Skeletal muscle satellite cell (primary cell): ENCODE measurements at regions not wholly inside any gene's neighbourhood (a gene's known extent, or its start where the extent isn't known, plus 50 kb on each side); places are given as distances from the start of the nearest gene placed in this dataset.

Experiments
- H3K27me3 ChIP-seq: 2 replicates; pipeline ENCODE4 v1.7.0; 2013; ENCODE audit warnings: low read length; ENCODE audit not compliant: control insufficient read depth, insufficient read depth
- H3K36me3 ChIP-seq: 2 replicates; pipeline ENCODE4 v1.7.0; 2013; ENCODE audit warnings: mild to moderate bottlenecking, control low read depth, low read length; ENCODE audit not compliant: insufficient read depth
- H3K4me1 ChIP-seq: 2 replicates; pipeline ENCODE4 v1.7.0; 2013; ENCODE audit warnings: low read length; ENCODE audit not compliant: control insufficient read depth, insufficient read depth
- H3K4me2 ChIP-seq: 2 replicates; pipeline ENCODE4 v1.7.0; 2013; ENCODE audit warnings: mild to moderate bottlenecking, low read length
- H3K4me3 ChIP-seq: 2 replicates; pipeline ENCODE4 v1.7.0; 2013; ENCODE audit warnings: low read length
- H3K9ac ChIP-seq: 2 replicates; pipeline ENCODE4 v1.7.0; 2013; ENCODE audit warnings: mild to moderate bottlenecking, low read depth, low read length, moderate library complexity
- H3K9me3 ChIP-seq: replicated peaks from 2 replicates; pipeline ENCODE4 v1.7.0; 2013; ENCODE audit warnings: mild to moderate bottlenecking, control low read depth, low read length

- Histone ChIP-seq H3K27me3 (no peaks in the 10 kb centered on the region), H3K4me1 (no peaks in the 10 kb centered on the region), H3K4me2 (no peak overlapping the region), H3K36me3 (no peaks in the 10 kb centered on the region), H3K9me3 (no peaks in the 10 kb centered on the region), H3K4me3 (no peak overlapping the region), H3K9ac (no peak overlapping the region)
Observed at GRCh38 chr2:66093371-66093770, 341.6 kb upstream of the MEIS1 start.

- Histone ChIP-seq H3K9ac (no peak overlapping the region), H3K4me1 (no peaks in the 10 kb centered on the region), H3K36me3 (no peaks in the 10 kb centered on the region), H3K9me3 (no peaks in the 10 kb centered on the region), H3K4me3 (no peak overlapping the region), H3K27me3 (no peaks in the 10 kb centered on the region), H3K4me2 (no peak overlapping the region)
Observed at GRCh38 chr2:66084948-66085590, 349.9 kb upstream of the MEIS1 start.

- no peak overlapping the region for H3K4me3 ChIP-seq
Observed at GRCh38 chr2:66082581-66082980, 352.3 kb upstream of the MEIS1 start.

DNA sequence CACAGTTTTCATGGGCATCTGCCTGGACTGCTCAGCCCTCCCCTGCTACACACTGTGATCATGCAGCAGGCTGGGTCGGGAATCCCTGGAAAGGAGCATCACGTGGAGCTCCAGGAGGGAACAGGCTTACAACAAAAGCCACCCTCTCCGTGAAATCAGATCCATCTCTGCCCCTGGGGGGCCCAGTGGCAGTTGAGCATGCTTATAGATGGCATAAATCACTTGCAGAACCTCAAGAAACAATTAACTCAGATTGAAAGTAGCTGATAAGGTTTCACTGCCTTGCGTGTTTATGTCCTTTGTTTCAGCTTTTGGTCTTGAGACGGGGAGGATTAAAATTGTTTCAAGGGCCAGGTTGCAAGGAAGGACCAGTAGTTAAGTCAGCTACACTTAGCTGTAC, 354.8 kb upstream of the MEIS1 start:
- Histone ChIP-seq H3K36me3 (no peaks in the 10 kb centered on the region), H3K27me3 (no peaks in the 10 kb centered on the region), H3K9me3 (no peaks in the 10 kb centered on the region), H3K4me2 (no peak overlapping the region), H3K4me3 (no peak overlapping the region), H3K4me1 (no peaks in the 10 kb centered on the region), H3K9ac (no peak overlapping the region)

More at GRCh38 chr2:66082581-66082980, 352.3 kb upstream of the MEIS1 start:
- H3K27me3 ChIP-seq: no peaks in the 10 kb centered on the region
- no peaks in the 10 kb centered on the region for H3K4me1 ChIP-seq
- H3K4me2 ChIP-seq: no peak overlapping the region
- no peaks in the 10 kb centered on the region for H3K9me3 ChIP-seq
- H3K36me3 ChIP-seq: no peaks in the 10 kb centered on the region
- no peak overlapping the region for H3K9ac ChIP-seq

DNA sequence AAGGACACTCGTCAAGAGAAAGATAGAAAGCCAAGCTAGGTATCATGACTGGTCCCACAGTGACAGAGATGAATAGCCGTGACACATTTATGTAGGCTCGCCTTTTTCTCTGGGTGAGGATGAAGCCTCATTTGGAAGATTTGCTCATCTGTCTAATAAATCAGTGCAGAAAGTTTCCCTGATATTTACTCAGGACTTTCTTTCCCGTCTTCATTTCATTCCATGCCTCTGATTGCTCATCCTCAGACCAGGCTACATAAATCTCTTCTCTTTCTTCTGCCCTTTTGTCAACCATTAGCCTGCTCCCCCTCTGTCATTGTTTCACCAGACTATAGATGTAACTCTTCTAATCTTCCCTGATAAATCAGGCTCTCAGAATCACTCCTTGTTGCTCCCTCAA, 361.8 kb upstream of the MEIS1 start:
- H3K4me2 ChIP-seq: no peak overlapping the region

GRCh38 chr2:66070721-66071602, 364.0 kb upstream of the MEIS1 start:
- no peaks in the 10 kb centered on the region for H3K27me3 ChIP-seq
- H3K9ac ChIP-seq: no peak overlapping the region
- no peak overlapping the region for H3K4me3 ChIP-seq
- no peak overlapping the region for H3K4me2 ChIP-seq
- H3K36me3 ChIP-seq: no peaks in the 10 kb centered on the region
- H3K9me3 ChIP-seq: no peaks in the 10 kb centered on the region
- no peaks in the 10 kb centered on the region for H3K4me1 ChIP-seq

More for the DNA sequence above, 361.8 kb upstream of the MEIS1 start:
- Histone ChIP-seq H3K9me3 (no peaks in the 10 kb centered on the region), H3K36me3 (no peaks in the 10 kb centered on the region), H3K9ac (no peak overlapping the region), H3K4me3 (no peak overlapping the region), H3K4me1 (no peaks in the 10 kb centered on the region), H3K27me3 (no peaks in the 10 kb centered on the region)

DNA sequence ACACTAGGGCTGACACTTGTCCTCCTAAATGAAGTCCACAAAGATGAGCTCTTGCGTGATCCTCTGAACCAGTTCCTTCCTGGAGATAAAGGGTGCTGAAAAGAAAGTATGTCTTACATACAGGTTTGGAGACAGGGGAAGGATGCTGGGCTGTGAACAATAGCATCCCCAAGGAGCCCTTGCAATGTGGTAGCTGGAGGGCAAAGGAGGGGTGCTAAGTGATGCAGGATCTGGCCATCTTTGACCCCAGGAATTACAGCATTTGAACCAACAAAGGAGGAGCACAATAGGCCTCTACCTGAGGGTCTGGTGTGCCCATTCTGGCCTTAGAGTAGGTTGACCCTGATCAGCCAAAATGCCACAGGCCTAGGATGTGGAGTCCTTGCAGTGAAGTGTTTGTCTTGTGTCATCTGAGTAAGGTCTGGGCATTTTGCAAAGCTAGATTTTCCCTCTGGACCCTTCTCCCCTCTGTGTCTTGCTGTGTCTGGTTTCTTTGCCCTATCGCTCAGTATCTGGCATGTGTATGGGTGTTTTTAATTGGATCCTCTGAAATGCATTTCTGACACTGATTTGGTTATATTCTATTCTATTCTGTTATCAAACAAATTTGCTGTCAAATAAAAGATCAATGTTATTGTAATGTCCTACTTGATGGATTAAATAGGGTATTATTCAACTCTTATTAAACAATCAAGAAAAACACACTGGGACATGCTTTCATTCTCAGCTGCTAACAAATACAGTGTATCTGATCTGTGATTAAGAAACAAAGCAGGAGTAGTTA, 364.8 kb upstream of the MEIS1 start:
- Histone ChIP-seq H3K27me3 (no peaks in the 10 kb centered on the region), H3K9ac (no peak overlapping the region), H3K9me3 (no peaks in the 10 kb centered on the region), H3K36me3 (no peaks in the 10 kb centered on the region), H3K4me3 (no peak overlapping the region), H3K4me2 (no peak overlapping the region), H3K4me1 (no peaks in the 10 kb centered on the region)

DNA sequence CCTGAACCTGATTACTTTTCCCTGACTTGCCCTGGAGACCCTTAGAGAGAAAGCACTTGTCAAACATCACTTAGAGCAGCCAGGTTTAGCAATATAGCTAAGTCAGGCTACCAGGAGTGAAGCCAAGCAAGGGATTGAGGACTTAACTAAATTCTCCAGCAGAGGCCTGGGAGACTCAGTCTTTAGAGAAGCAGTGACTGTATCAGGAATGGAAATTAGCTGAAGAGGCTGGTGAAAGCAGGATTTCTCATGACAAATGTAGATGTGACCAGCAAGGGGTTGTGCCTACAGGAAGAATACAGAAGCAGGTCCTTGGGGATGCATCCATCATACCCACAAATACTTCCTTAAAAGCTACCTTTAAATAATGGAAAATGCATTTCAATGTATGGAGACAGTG, 368.9 kb upstream of the MEIS1 start:
- H3K36me3 ChIP-seq: no peaks in the 10 kb centered on the region
- H3K4me1 ChIP-seq: no peaks in the 10 kb centered on the region
- H3K4me2 ChIP-seq: no peak overlapping the region
- no peak overlapping the region for H3K4me3 ChIP-seq
- H3K9ac ChIP-seq: no peak overlapping the region
- H3K9me3 ChIP-seq: no peaks in the 10 kb centered on the region
- no peaks in the 10 kb centered on the region for H3K27me3 ChIP-seq

DNA sequence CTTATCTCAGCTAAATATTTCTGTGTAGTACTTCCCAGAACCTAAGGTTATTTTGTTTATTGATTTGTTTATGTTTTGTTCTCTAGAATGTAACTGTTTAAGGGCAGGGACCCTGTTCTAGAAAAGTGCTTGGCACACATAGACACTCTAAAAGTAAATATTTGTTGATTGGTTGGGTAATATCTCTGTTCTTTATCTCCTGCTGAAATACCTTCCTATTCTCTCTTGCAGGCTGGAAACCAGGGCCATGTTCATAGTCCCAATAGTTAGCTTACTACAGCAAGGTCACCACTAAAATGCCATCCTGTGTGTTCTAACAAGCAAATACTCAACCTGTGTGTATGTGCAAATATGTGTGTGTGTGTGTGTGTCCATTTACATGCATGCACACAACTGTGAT, 375.6 kb upstream of the MEIS1 start:
- no peak overlapping the region for H3K9ac ChIP-seq
- H3K36me3 ChIP-seq: no peaks in the 10 kb centered on the region
- H3K9me3 ChIP-seq: no peaks in the 10 kb centered on the region
- H3K4me2 ChIP-seq: no peak overlapping the region
- H3K4me1 ChIP-seq: no peaks in the 10 kb centered on the region
- H3K4me3 ChIP-seq: no peak overlapping the region
- H3K27me3 ChIP-seq: no peaks in the 10 kb centered on the region

- no peaks in the 10 kb centered on the region for H3K36me3 ChIP-seq
- H3K27me3 ChIP-seq: no peaks in the 10 kb centered on the region
- H3K9ac ChIP-seq: no peak overlapping the region
Observed at GRCh38 chr2:66058675-66059074, 376.2 kb upstream of the MEIS1 start.

GRCh38 chr2:66057844-66058243, 377.1 kb upstream of the MEIS1 start:
- no peak overlapping the region for H3K4me3 ChIP-seq
- no peaks in the 10 kb centered on the region for H3K27me3 ChIP-seq
- H3K36me3 ChIP-seq: no peaks in the 10 kb centered on the region
- no peaks in the 10 kb centered on the region for H3K4me1 ChIP-seq
- H3K9ac ChIP-seq: no peak overlapping the region
- H3K4me2 ChIP-seq: no peak overlapping the region
- H3K9me3 ChIP-seq: no peaks in the 10 kb centered on the region

More at GRCh38 chr2:66058675-66059074, 376.2 kb upstream of the MEIS1 start:
- Histone ChIP-seq H3K9me3 (no peaks in the 10 kb centered on the region), H3K4me3 (no peak overlapping the region), H3K4me2 (no peak overlapping the region), H3K4me1 (no peaks in the 10 kb centered on the region)
